Panc1 (cell line): ENCODE measurements at regions not wholly inside any gene's neighbourhood (a gene's known extent, or its start where the extent isn't known, plus 50 kb on each side); places are given as distances from the start of the nearest gene placed in this dataset.

Source experiments
- POLR2AphosphoS5 ChIP-seq: IDR thresholded peaks from 2 replicates; pipeline ENCODE4 v1.6.1; 2012; ENCODE audit warnings: mild to moderate bottlenecking, low read depth, low read length, moderate library complexity
- TCF7L2 ChIP-seq: IDR thresholded peaks from 2 replicates; pipeline ENCODE4 v1.6.1; 2011; ENCODE audit warnings: mild to moderate bottlenecking, low read depth, low read length, inconsistent platforms
- TF ChIP-seq, protein P1 (sequence below): fragments of 450-650 bp; IDR thresholded peaks from 2 replicates; pipeline ENCODE4 v1.5.1; 2017; ENCODE audit warnings: mild to moderate bottlenecking

DNA sequence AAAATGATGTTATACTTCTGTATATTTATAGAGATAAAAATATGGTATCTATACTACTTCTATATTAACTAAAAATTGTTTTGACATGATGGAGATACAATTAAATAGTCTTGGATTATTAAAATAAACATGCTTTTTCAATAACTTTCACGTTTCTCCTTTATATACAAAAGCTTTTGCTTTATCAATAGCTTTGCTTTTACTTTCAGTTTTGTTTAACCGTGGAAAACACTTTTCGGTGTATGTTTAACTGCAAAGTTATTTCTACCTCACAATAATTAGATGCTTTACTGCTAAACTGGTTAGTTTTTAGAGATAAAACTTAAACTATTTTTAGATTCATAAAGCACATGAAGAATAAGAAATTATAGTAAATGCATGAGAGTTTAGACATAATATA, 432.1 kb upstream of the PCDH15 start:
- TF ChIP-seq, protein P1, sequence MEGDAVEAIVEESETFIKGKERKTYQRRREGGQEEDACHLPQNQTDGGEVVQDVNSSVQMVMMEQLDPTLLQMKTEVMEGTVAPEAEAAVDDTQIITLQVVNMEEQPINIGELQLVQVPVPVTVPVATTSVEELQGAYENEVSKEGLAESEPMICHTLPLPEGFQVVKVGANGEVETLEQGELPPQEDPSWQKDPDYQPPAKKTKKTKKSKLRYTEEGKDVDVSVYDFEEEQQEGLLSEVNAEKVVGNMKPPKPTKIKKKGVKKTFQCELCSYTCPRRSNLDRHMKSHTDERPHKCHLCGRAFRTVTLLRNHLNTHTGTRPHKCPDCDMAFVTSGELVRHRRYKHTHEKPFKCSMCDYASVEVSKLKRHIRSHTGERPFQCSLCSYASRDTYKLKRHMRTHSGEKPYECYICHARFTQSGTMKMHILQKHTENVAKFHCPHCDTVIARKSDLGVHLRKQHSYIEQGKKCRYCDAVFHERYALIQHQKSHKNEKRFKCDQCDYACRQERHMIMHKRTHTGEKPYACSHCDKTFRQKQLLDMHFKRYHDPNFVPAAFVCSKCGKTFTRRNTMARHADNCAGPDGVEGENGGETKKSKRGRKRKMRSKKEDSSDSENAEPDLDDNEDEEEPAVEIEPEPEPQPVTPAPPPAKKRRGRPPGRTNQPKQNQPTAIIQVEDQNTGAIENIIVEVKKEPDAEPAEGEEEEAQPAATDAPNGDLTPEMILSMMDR: no peak
- no peak for TF ChIP-seq POLR2AphosphoS5
- no peak for TF ChIP-seq TCF7L2
